ENCODE measurements at regions not wholly inside any gene's neighbourhood (a gene's known extent, or its start where the extent isn't known, plus 50 kb on each side); places are given as distances from the start of the nearest gene placed in this dataset.

GRCh38 chr20:52318651-52319050 lies 127.1 kb upstream of the ZFP64 start:
- H3K27me3 ChIP-seq (ENCODE audit: control insufficient read depth in 3 of 3, insufficient read depth in 3 of 3, low read length in 3 of 3): peaks cover 0 to 2% (median 0%) of the 10 kb centered on the region in 3 donors
- no peak overlapping the region for H3K4me3 ChIP-seq (ENCODE audit: low read depth in 1 of 3, low read length in 3 of 3)
- H3K9me3 ChIP-seq (ENCODE audit: control insufficient read depth in 2 of 2, insufficient read depth in 1 of 2, low read depth in 1 of 2, low read length in 1 of 2): peaks cover 0 to 5% of the 10 kb centered on the region in 2 donors
- H3K27ac ChIP-seq (ENCODE audit: low read depth in 1 of 3, low read length in 2 of 3): no peak overlapping the region
- DNase-seq (no peak), FAIRE-seq (no peak)
- WGBS, 3 donors: 57 to 63% (median 59%) methylated on average over 6 of the region's 6 CpGs
- no peaks in the 10 kb centered on the region for H3K4me1 ChIP-seq (ENCODE audit: control insufficient read depth in 3 of 3, insufficient read depth in 2 of 3, low read depth in 1 of 3, low read length in 2 of 3)
- H3K36me3 ChIP-seq (ENCODE audit: control insufficient read depth in 3 of 3, insufficient read depth in 2 of 3, low read depth in 1 of 3, low read length in 3 of 3): no peaks in the 10 kb centered on the region

- WGBS, 3 donors: 14 to 24% (median 23%) methylated on average over 16 of the region's 16 CpGs
- Histone ChIP-seq H3K27me3 (ENCODE audit: control insufficient read depth in 3 of 3, insufficient read depth in 3 of 3, low read length in 3 of 3) (peaks cover 0 to 2% (median 0%) of the 10 kb centered on the region in 3 donors), H3K36me3 (ENCODE audit: control insufficient read depth in 3 of 3, insufficient read depth in 2 of 3, low read depth in 1 of 3, low read length in 3 of 3) (no peaks in the 10 kb centered on the region), H3K4me3 (ENCODE audit: low read depth in 1 of 3, low read length in 3 of 3) (no peak overlapping the region), H3K9me3 (ENCODE audit: control insufficient read depth in 2 of 2, insufficient read depth in 1 of 2, low read depth in 1 of 2, low read length in 1 of 2) (peaks cover 0 to 5% of the 10 kb centered on the region in 2 donors), H3K27ac (ENCODE audit: low read depth in 1 of 3, low read length in 2 of 3) (no peak overlapping the region), H3K4me1 (ENCODE audit: control insufficient read depth in 3 of 3, insufficient read depth in 2 of 3, low read depth in 1 of 3, low read length in 2 of 3) (peaks cover 0 to 3% (median 0%) of the 10 kb centered on the region in 3 donors)
- peak; percentile 8 to 30 for DNase-seq
- no peak for FAIRE-seq
These were observed 121.9 kb upstream of the ZFP64 start for GRCh38 chr20:52313341-52313963.

GRCh38 chr20:52312132-52312729 lies 120.7 kb upstream of the ZFP64 start:
- WGBS, 3 donors: 31 to 50% (median 33%) methylated on average over 2 of the region's 2 CpGs
- peaks cover 0 to 2% (median 0%) of the 10 kb centered on the region in 3 donors for H3K27me3 ChIP-seq (ENCODE audit: control insufficient read depth in 3 of 3, insufficient read depth in 3 of 3, low read length in 3 of 3)
- peaks cover 0 to 5% of the 10 kb centered on the region in 2 donors for H3K9me3 ChIP-seq (ENCODE audit: control insufficient read depth in 2 of 2, insufficient read depth in 1 of 2, low read depth in 1 of 2, low read length in 1 of 2)
- FAIRE-seq: no peak
- no peak overlapping the region for H3K4me3 ChIP-seq (ENCODE audit: low read depth in 1 of 3, low read length in 3 of 3)
- H3K36me3 ChIP-seq (ENCODE audit: control insufficient read depth in 3 of 3, insufficient read depth in 2 of 3, low read depth in 1 of 3, low read length in 3 of 3): no peaks in the 10 kb centered on the region
- peak; percentile 59 to 70 for DNase-seq
- H3K4me1 ChIP-seq (ENCODE audit: control insufficient read depth in 3 of 3, insufficient read depth in 2 of 3, low read depth in 1 of 3, low read length in 2 of 3): peaks cover 0 to 3% (median 0%) of the 10 kb centered on the region in 3 donors
- no peak overlapping the region for H3K27ac ChIP-seq (ENCODE audit: low read depth in 1 of 3, low read length in 2 of 3)

- 74 to 78% (median 74%) methylated on average over 8 of the region's 8 CpGs for WGBS, 3 donors
These were observed 119.7 kb upstream of the ZFP64 start for GRCh38 chr20:52311209-52311794.

GRCh38 chr20:52309181-52309580 lies 117.6 kb upstream of the ZFP64 start:
- H3K27ac ChIP-seq (ENCODE audit: low read depth in 1 of 3, low read length in 2 of 3): no peak overlapping the region
- H3K4me1 ChIP-seq (ENCODE audit: control insufficient read depth in 3 of 3, insufficient read depth in 2 of 3, low read depth in 1 of 3, low read length in 2 of 3): peaks cover 0 to 3% (median 0%) of the 10 kb centered on the region in 3 donors
- no peaks in the 10 kb centered on the region for H3K36me3 ChIP-seq (ENCODE audit: control insufficient read depth in 3 of 3, insufficient read depth in 2 of 3, low read depth in 1 of 3, low read length in 3 of 3)
- no peaks in the 10 kb centered on the region for H3K27me3 ChIP-seq (ENCODE audit: control insufficient read depth in 3 of 3, insufficient read depth in 3 of 3, low read length in 3 of 3)
- FAIRE-seq (no peak), DNase-seq (no peak)
- 65 to 68% (median 65%) methylated on average over 7 of the region's 7 CpGs for WGBS, 3 donors
- H3K4me3 ChIP-seq (ENCODE audit: low read depth in 1 of 3, low read length in 3 of 3): no peak overlapping the region
- H3K9me3 ChIP-seq (ENCODE audit: control insufficient read depth in 2 of 2, insufficient read depth in 1 of 2, low read depth in 1 of 2, low read length in 1 of 2): no peaks in the 10 kb centered on the region

More at GRCh38 chr20:52311209-52311794, 119.7 kb upstream of the ZFP64 start:
- Histone ChIP-seq H3K36me3 (ENCODE audit: control insufficient read depth in 3 of 3, insufficient read depth in 2 of 3, low read depth in 1 of 3, low read length in 3 of 3) (no peaks in the 10 kb centered on the region), H3K4me1 (ENCODE audit: control insufficient read depth in 3 of 3, insufficient read depth in 2 of 3, low read depth in 1 of 3, low read length in 2 of 3) (peaks cover 0 to 3% (median 0%) of the 10 kb centered on the region in 3 donors), H3K4me3 (ENCODE audit: low read depth in 1 of 3, low read length in 3 of 3) (no peak overlapping the region), H3K27me3 (ENCODE audit: control insufficient read depth in 3 of 3, insufficient read depth in 3 of 3, low read length in 3 of 3) (no peaks in the 10 kb centered on the region), H3K9me3 (ENCODE audit: control insufficient read depth in 2 of 2, insufficient read depth in 1 of 2, low read depth in 1 of 2, low read length in 1 of 2) (no peaks in the 10 kb centered on the region), H3K27ac (ENCODE audit: low read depth in 1 of 3, low read length in 2 of 3) (no peak overlapping the region)
- no peak for DNase-seq
- no peak for FAIRE-seq

- FAIRE-seq (no peak), DNase-seq (no peak)
- WGBS, 3 donors: 76 to 92% (median 91%) methylated on average over 4 of the region's 4 CpGs
- Histone ChIP-seq H3K4me3 (ENCODE audit: low read depth in 1 of 3, low read length in 3 of 3) (no peak overlapping the region), H3K27ac (ENCODE audit: low read depth in 1 of 3, low read length in 2 of 3) (no peak overlapping the region), H3K4me1 (ENCODE audit: control insufficient read depth in 3 of 3, insufficient read depth in 2 of 3, low read depth in 1 of 3, low read length in 2 of 3) (no peaks in the 10 kb centered on the region), H3K27me3 (ENCODE audit: control insufficient read depth in 3 of 3, insufficient read depth in 3 of 3, low read length in 3 of 3) (no peaks in the 10 kb centered on the region), H3K36me3 (ENCODE audit: control insufficient read depth in 3 of 3, insufficient read depth in 2 of 3, low read depth in 1 of 3, low read length in 3 of 3) (no peaks in the 10 kb centered on the region), H3K9me3 (ENCODE audit: control insufficient read depth in 2 of 2, insufficient read depth in 1 of 2, low read depth in 1 of 2, low read length in 1 of 2) (no peaks in the 10 kb centered on the region)
These were observed 114.9 kb upstream of the ZFP64 start for GRCh38 chr20:52306477-52306876.

GRCh38 chr20:52305858-52306257 lies 114.3 kb upstream of the ZFP64 start:
- H3K27me3 ChIP-seq (ENCODE audit: control insufficient read depth in 3 of 3, insufficient read depth in 3 of 3, low read length in 3 of 3): no peaks in the 10 kb centered on the region
- H3K36me3 ChIP-seq (ENCODE audit: control insufficient read depth in 3 of 3, insufficient read depth in 2 of 3, low read depth in 1 of 3, low read length in 3 of 3): no peaks in the 10 kb centered on the region
- no peak overlapping the region for H3K27ac ChIP-seq (ENCODE audit: low read depth in 1 of 3, low read length in 2 of 3)
- FAIRE-seq (no peak), DNase-seq (peak in 1 of 2 donors; percentile 20)
- H3K4me3 ChIP-seq (ENCODE audit: low read depth in 1 of 3, low read length in 3 of 3): no peak overlapping the region
- no peaks in the 10 kb centered on the region for H3K9me3 ChIP-seq (ENCODE audit: control insufficient read depth in 2 of 2, insufficient read depth in 1 of 2, low read depth in 1 of 2, low read length in 1 of 2)
- WGBS, 3 donors: 68 to 83% (median 80%) methylated on average over 7 of the region's 7 CpGs
- H3K4me1 ChIP-seq (ENCODE audit: control insufficient read depth in 3 of 3, insufficient read depth in 2 of 3, low read depth in 1 of 3, low read length in 2 of 3): no peaks in the 10 kb centered on the region

GRCh38 chr20:52305024-52305645 lies 113.6 kb upstream of the ZFP64 start:
- H3K4me1 ChIP-seq (ENCODE audit: control insufficient read depth in 3 of 3, insufficient read depth in 2 of 3, low read depth in 1 of 3, low read length in 2 of 3): no peaks in the 10 kb centered on the region
- no peaks in the 10 kb centered on the region for H3K36me3 ChIP-seq (ENCODE audit: control insufficient read depth in 3 of 3, insufficient read depth in 2 of 3, low read depth in 1 of 3, low read length in 3 of 3)
- FAIRE-seq (no peak), DNase-seq (no peak)
- no peaks in the 10 kb centered on the region for H3K9me3 ChIP-seq (ENCODE audit: control insufficient read depth in 2 of 2, insufficient read depth in 1 of 2, low read depth in 1 of 2, low read length in 1 of 2)
- H3K27ac ChIP-seq (ENCODE audit: low read depth in 1 of 3, low read length in 2 of 3): no peak overlapping the region
- no peak overlapping the region for H3K4me3 ChIP-seq (ENCODE audit: low read depth in 1 of 3, low read length in 3 of 3)
- 83 to 95% (median 90%) methylated on average over 3 of the region's 3 CpGs for WGBS, 3 donors
- no peaks in the 10 kb centered on the region for H3K27me3 ChIP-seq (ENCODE audit: control insufficient read depth in 3 of 3, insufficient read depth in 3 of 3, low read length in 3 of 3)
